Epithelial cell of proximal tubule (primary cell): ENCODE measurements at regions not wholly inside any gene's neighbourhood (a gene's known extent, or its start where the extent isn't known, plus 50 kb on each side); places are given as distances from the start of the nearest gene placed in this dataset.

ENCODE experiments used
- DNase-seq: peaks from one replicate; pipeline ENCODE4 v3.0.0-alpha.2; 2011; ENCODE audit warnings: low read depth
- H3K4me3 ChIP-seq: 2 replicates; pipeline ENCODE4 v1.5.1; 2011; ENCODE audit warnings: low read depth, mild to moderate bottlenecking, low read length
- TF ChIP-seq, protein P1 (sequence below): conservative IDR thresholded peaks from 2 replicates; pipeline ENCODE4 v1.5.1; 2012; ENCODE audit warnings: low read depth, mild to moderate bottlenecking, low read length

DNA sequence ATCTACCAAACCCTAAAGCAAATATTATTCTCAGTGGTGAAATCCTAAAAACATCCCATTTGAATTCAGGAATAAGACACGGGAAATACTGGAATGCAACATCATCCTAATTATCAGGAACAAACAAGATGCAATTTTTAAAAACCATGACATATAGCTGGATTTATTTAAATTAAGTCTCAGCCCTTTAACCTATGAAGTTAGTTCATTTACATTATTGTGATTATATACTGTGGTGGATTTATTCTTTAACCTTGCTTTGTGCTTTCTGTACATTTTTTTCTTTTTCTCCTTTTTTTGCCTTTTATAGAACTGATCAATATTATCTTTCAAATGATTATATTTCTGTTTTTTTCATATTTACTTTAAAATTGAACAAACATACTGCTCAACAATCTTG is 59.8 kb upstream of the ARMC2 start:
- TF ChIP-seq, protein P1, sequence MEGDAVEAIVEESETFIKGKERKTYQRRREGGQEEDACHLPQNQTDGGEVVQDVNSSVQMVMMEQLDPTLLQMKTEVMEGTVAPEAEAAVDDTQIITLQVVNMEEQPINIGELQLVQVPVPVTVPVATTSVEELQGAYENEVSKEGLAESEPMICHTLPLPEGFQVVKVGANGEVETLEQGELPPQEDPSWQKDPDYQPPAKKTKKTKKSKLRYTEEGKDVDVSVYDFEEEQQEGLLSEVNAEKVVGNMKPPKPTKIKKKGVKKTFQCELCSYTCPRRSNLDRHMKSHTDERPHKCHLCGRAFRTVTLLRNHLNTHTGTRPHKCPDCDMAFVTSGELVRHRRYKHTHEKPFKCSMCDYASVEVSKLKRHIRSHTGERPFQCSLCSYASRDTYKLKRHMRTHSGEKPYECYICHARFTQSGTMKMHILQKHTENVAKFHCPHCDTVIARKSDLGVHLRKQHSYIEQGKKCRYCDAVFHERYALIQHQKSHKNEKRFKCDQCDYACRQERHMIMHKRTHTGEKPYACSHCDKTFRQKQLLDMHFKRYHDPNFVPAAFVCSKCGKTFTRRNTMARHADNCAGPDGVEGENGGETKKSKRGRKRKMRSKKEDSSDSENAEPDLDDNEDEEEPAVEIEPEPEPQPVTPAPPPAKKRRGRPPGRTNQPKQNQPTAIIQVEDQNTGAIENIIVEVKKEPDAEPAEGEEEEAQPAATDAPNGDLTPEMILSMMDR: no peak
- DNase-seq: no peak
- no peak overlapping the region for H3K4me3 ChIP-seq

DNA sequence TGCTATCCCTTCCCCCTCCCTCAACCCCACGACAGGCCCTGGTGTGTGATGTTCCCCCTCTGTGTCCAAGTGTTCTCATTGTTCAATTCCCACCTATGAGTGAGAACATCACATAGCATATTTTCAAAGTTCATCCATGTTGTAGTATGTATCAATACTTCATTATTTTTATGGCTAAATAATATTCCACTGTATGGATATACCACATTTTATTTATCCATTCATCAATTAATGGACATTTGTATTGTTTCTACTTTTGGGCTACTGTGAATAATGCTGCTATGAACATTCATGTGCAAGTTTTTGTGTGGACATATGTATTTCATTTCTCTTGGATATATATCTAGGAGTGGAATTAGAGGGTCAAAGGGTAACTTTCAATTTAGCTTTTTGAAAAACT is 58.7 kb upstream of the ARMC2 start:
- H3K4me3 ChIP-seq: no peak overlapping the region
- DNase-seq: no peak
- TF ChIP-seq, protein P1: no peak

DNA sequence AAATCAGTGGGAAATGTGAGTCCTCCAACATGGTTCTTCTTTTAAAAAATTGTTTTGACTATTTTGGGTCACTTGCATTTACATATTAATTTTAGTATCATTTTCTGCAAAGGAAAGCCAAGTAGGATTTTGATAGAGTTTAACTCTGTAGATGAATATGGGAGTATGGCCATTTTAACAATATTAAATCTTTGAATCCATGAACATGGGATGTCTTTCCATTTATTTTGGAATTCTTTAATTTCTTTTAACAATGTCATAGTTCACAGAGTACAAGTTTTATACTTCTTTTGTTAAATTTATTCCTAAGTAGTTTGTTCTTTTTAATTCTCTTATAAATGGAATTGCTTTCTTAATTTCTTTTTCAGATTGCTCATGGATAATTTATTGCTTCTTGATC is 56.5 kb upstream of the ARMC2 start:
- H3K4me3 ChIP-seq: no peak overlapping the region
- TF ChIP-seq, protein P1: no peak
- no peak for DNase-seq

DNA sequence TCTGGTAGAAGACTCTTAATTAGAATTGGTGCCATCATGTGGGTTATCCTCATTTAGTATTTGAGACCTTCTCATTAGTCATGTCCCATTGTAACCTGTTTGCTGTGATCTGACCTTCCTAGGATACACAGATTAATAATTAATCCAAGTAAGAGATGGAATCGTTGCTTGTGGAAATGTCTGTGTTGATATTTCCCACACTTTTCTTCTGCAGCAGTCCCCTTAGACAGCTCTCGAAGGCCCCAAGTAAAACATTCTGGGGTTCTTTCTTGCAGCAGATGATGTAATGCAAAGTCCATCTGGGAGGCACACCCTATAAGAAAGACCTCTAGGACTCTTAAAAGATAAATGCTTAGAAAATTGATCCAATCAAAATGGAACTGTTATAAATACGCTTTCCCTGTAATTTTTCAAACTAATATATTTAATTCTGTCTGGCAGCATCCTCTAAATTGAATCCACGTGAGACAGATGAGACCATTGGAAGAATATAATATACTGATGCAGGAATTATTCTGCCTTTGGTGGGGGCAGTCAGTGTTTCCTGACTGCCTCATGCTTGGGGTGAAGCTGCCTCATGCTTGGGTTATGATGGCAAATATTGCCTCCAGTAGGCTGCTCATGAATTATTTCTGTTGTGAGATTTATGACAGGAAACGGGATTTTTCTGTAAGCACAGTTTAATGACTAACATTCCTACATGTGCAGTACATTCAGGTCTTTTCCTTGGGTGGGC is 54.5 kb upstream of the ARMC2 start:
- TF ChIP-seq, protein P1: no peak
- H3K4me3 ChIP-seq: no peak overlapping the region
- no peak for DNase-seq

DNA sequence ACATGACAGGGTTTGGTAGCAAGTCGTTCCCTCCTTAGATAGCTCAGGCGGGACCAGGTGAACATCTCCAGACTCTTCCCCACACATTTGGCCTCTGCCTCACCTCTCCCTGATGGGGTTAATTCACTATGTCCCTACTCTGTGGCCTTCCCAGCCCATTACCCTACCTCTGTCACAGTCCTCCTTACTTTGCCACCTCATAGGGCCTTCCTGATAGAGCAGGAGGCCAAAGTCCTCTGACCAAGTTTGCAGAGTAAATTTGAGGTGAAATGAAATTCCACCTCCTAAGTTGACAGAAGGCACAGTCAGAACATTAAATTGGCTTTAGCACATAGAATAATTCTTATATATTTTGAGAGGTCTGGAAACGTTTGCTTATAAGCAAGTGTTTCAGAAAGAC is 53.1 kb upstream of the ARMC2 start:
- H3K4me3 ChIP-seq: no peak overlapping the region
- no peak for DNase-seq
- TF ChIP-seq, protein P1: no peak

DNA sequence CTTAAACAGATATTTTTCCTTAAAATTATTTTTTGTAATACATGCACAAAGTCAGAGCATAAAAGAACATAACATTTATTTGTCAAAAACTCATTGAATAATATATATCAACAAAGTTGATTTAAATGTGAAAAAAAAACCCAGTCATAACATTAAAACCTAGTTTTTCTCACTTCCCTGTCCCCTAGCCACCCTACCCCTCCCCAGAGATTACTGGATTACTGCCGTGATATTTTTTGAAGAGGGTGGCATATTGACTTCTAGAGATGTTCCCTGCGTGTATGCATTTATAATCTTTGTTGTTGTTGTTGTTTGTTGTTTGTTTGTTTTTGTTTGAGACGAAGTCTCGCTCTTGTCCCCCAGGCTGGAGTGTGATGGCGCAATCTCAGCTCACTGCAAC is 52.4 kb upstream of the ARMC2 start:
- TF ChIP-seq, protein P1: no peak
- DNase-seq: no peak
- H3K4me3 ChIP-seq: no peak overlapping the region

DNA sequence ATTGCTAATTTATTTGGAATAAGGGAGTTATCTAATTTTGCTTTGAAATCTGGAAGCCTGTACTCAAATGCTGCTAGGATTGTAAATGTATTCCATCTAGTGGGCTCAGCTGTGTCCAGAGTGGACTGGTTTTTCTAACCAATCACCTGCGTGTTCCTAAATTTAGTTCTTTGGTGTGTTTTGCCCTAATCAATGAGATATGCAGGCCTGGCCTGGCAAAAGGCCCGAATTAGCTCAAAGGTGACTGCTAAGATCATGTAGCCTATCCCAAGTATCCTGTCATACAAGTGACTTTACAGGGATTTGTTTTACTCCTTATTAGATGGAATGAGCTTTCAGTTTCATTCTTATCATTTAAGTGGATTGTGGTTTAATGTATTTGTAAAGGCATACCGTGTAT is 51.3 kb upstream of the ARMC2 start:
- TF ChIP-seq, protein P1: no peak
- H3K4me3 ChIP-seq: no peak overlapping the region
- no peak for DNase-seq
